PC-3 (cell line): ENCODE measurements at regions not wholly inside any gene's neighbourhood (a gene's known extent, or its start where the extent isn't known, plus 50 kb on each side); places are given as distances from the start of the nearest gene placed in this dataset.

Experiments used
- EZH2 ChIP-seq: fragments of 300-600 bp; sonication (generic); IDR thresholded peaks from one replicate; pipeline ENCODE4 v1.6.1; 2017; ENCODE audit warnings: antibody characterized with exemption, mild to moderate bottlenecking, low read length; ENCODE audit not compliant: unreplicated experiment
- EZH2phosphoT487 ChIP-seq: fragments of 300-600 bp; sonication (generic); IDR thresholded peaks from 2 replicates; pipeline ENCODE4 v1.6.1; 2018; ENCODE audit warnings: mild to moderate bottlenecking, antibody characterized with exemption, low read length, borderline replicate concordance
- TF ChIP-seq, protein P1 (sequence below): fragments of 300-600 bp; sonication (generic); conservative IDR thresholded peaks from 2 replicates; pipeline ENCODE4 v1.5.1; 2017; ENCODE audit warnings: antibody characterized with exemption, low read depth, mild to moderate bottlenecking, low read length

DNA sequence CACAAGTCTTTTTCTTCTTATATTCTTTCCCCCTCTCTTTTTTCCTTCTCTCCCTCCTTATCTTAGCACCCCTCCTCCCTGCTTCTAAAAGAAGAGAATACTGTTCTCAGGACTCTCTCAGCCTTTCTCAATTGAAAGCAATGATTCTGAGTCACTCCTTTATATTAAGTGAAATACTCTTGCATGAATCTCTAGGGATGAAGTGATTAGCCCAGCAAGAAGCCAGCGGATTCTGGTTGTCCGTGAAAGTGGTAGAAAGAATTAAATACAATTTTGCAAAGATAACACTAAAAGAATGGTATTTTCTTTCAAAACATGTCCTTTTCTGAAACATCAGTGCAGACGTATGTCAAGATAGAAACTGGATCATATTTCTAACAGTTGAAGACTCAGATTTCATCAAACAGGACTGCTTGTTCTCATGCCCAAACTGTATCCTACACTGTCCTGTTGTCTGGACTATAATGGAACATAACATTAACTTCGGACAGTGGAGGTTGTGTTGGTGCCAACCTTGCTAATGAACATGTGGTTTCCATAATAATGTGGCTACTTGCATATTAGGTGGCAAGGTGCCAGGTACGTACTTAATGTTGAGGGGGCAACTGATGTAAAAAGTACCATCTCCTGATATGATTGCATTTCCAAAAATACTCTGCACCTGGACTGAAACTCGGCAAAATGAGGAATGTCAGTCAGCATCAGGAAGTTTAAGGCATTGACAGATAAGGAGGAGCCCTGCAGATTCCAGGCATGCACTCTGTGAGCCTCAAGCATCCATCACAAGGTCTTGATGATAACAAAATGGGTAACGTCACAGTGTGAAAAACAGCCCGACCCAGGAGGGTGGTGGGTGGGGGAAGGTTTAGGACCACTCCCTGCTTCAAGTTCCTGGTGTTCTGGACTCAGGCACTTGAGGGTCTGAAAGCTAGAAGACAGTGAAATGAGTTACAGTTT lies 357.2 kb downstream of the DLEU7 start:
- TF ChIP-seq, protein P1, sequence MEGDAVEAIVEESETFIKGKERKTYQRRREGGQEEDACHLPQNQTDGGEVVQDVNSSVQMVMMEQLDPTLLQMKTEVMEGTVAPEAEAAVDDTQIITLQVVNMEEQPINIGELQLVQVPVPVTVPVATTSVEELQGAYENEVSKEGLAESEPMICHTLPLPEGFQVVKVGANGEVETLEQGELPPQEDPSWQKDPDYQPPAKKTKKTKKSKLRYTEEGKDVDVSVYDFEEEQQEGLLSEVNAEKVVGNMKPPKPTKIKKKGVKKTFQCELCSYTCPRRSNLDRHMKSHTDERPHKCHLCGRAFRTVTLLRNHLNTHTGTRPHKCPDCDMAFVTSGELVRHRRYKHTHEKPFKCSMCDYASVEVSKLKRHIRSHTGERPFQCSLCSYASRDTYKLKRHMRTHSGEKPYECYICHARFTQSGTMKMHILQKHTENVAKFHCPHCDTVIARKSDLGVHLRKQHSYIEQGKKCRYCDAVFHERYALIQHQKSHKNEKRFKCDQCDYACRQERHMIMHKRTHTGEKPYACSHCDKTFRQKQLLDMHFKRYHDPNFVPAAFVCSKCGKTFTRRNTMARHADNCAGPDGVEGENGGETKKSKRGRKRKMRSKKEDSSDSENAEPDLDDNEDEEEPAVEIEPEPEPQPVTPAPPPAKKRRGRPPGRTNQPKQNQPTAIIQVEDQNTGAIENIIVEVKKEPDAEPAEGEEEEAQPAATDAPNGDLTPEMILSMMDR: no peak
- TF ChIP-seq EZH2 (no peak), EZH2phosphoT487 (no peak)
